ENCODE measurements at regions not wholly inside any gene's neighbourhood (a gene's known extent, or its start where the extent isn't known, plus 50 kb on each side); places are given as distances from the start of the nearest gene placed in this dataset.

DNA sequence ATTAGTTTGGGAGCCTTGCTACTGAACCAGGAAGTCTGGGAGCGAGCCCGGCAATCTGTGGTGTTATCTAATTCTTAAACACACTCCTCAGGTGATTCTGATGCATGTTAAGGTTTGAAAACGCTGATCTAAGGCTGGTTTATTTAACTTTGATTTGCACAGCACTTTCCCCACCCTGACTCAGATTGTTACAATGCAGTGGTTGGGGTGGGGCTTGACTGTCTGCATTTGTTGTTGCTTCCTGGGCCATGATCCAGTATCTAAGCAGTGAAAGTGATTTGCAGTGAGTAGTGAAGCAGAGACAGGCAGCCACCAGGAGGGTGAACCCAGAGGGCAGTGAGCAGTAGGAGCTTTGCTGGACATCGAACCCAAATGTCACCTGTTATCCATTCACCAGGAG lies 81.6 kb upstream of the ARGLU1 start:
- intact Hi-C loops (cut with DNase I) = no loop called here
- H3K9me3 ChIP-seq = no peaks in the 10 kb centered on the region
- WGBS, 2 donors = 79 to 80% methylated on average over 4 of the region's 4 CpGs
- no peaks in the 10 kb centered on the region for H3K4me1 ChIP-seq
- no peaks in the 10 kb centered on the region for H3K36me3 ChIP-seq
- H3K4me3 ChIP-seq (replicated peaks in 1 of 3) = no peak overlapping the region
- no peaks in the 10 kb centered on the region for H3K27me3 ChIP-seq
- DNase-seq = no peak
- no peak for TF ChIP-seq POLR2A (IDR thresholded peaks at IDR 0.05)
- TF ChIP-seq CTCF (IDR thresholded peaks at IDR 0.05) = no peak
- no peak overlapping the region for H3K27ac ChIP-seq

DNA sequence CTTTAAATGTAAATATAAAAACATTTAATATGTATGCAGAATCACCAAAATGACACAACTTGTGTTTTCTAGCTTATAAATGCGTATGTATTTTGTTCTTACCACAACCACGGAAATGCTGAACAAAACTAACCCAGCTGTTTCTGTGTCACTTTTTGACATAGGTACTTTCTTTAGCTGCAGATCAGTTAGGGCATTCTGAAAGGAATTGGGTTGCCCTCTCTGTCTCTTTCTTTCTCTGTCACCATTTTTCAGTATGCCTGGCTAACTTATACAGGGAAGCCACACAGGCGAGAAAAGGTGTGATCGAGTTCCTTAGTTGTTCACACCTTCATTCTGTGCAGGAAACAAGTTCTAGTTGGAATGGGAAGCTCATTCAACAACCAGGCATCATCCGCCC lies 72.6 kb upstream of the ARGLU1 start:
- H3K9me3 ChIP-seq = no peaks in the 10 kb centered on the region
- no peaks in the 10 kb centered on the region for H3K27me3 ChIP-seq
- H3K4me3 ChIP-seq (replicated peaks in 1 of 3) = no peak overlapping the region
- DNase-seq = no peak
- no peaks in the 10 kb centered on the region for H3K4me1 ChIP-seq
- intact Hi-C loops (cut with DNase I) = no loop called here
- no peaks in the 10 kb centered on the region for H3K36me3 ChIP-seq
- 95 to 96% methylated on average over 5 of the region's 5 CpGs for WGBS, 2 donors
- H3K27ac ChIP-seq = no peak overlapping the region
- TF ChIP-seq CTCF (IDR thresholded peaks at IDR 0.05) (no peak), POLR2A (IDR thresholded peaks at IDR 0.05) (no peak)

DNA sequence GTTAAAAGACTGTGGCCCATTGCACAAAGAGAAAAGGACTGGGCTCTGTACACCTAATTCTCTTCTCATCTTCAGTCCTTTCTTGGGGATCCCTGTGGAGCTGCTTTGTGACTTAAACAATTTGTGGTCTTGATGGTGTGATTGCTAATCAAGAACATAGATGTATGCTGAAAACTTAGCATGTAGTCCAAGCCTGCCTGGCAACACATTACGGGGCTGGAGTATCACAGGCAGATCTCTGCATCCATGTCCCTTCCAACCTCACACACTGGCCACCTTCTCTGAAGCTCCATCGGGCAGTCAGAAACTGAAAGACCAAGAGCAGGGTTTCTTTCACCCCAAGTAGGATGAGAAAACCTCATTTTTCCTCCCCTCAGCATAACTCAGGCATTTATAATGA lies 69.6 kb upstream of the ARGLU1 start:
- 94 to 96% methylated on average over 2 of the region's 2 CpGs for WGBS, 2 donors
- intact Hi-C loops (cut with DNase I) = no loop called here
- H3K27ac ChIP-seq = no peak overlapping the region
- no peaks in the 10 kb centered on the region for H3K4me1 ChIP-seq
- H3K36me3 ChIP-seq = no peaks in the 10 kb centered on the region
- H3K4me3 ChIP-seq (replicated peaks in 1 of 3) = no peak overlapping the region
- no peak for DNase-seq
- H3K27me3 ChIP-seq = no peaks in the 10 kb centered on the region
- H3K9me3 ChIP-seq = no peaks in the 10 kb centered on the region
- TF ChIP-seq POLR2A (IDR thresholded peaks at IDR 0.05) (no peak), CTCF (IDR thresholded peaks at IDR 0.05) (no peak)

DNA sequence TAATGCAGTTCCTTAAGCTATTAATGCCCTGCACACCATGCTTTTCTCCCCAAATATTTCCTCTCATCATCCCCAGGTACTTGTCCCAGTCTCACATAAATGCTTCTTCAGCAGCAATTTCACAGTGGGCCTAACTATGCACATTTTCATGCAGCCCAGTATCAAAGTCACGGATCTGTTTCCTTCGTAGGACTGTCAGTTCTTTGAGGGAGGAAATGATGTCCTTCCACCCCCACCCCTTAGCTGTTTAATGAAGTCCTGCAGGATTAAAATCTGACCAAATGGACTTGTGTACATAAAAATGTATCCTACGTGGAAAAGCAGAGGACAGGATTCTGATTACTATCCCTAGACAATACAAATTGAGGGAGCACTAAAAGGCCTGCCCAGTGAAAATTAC lies 68.6 kb upstream of the ARGLU1 start:
- no peaks in the 10 kb centered on the region for H3K4me1 ChIP-seq
- H3K36me3 ChIP-seq = no peaks in the 10 kb centered on the region
- no peak for DNase-seq
- 88 to 89% methylated on average over 3 of the region's 3 CpGs for WGBS, 2 donors
- no peaks in the 10 kb centered on the region for H3K9me3 ChIP-seq
- no peak overlapping the region for H3K4me3 ChIP-seq (replicated peaks in 1 of 3)
- H3K27ac ChIP-seq = no peak overlapping the region
- TF ChIP-seq POLR2A (IDR thresholded peaks at IDR 0.05) (no peak), CTCF (IDR thresholded peaks at IDR 0.05) (no peak)
- H3K27me3 ChIP-seq = no peaks in the 10 kb centered on the region
- intact Hi-C loops (cut with DNase I) = no loop called here

DNA sequence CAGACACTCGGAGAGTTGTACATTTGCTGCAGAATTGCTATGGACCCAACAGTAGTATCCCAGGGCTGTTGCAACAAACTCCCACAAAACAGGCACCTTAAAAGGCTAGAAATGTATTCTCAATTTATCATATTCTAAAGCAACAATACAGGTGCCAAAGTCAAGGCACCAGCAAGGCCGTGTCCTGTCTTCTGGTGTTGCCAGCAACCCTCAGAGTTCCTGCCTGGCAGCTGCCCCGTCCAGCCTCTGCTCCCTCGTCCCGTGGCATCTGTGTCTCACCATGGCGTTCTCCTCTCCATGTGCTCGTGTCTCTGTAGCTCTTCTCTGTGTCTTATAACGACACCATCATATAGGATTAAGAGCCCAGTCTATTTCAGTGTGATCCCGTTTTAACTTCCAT lies 67.7 kb upstream of the ARGLU1 start:
- 97 to 98% methylated on average over 8 to 9 of the region's 9 CpGs for WGBS, 2 donors
- intact Hi-C loops (cut with DNase I) = no loop called here
- H3K27me3 ChIP-seq = no peaks in the 10 kb centered on the region
- H3K27ac ChIP-seq = no peak overlapping the region
- H3K4me3 ChIP-seq (replicated peaks in 1 of 3) = no peak overlapping the region
- DNase-seq = no peak
- no peaks in the 10 kb centered on the region for H3K4me1 ChIP-seq
- H3K36me3 ChIP-seq = no peaks in the 10 kb centered on the region
- TF ChIP-seq CTCF (IDR thresholded peaks at IDR 0.05) (no peak), POLR2A (IDR thresholded peaks at IDR 0.05) (no peak)
- no peaks in the 10 kb centered on the region for H3K9me3 ChIP-seq

Data from thyroid gland (tissue), 4 donors.